K562 (cell line): ENCODE measurements at regions not wholly inside any gene's neighbourhood (a gene's known extent, or its start where the extent isn't known, plus 50 kb on each side); places are given as distances from the start of the nearest gene placed in this dataset.

Experiments used
- ATAC-seq: fragments of 200-7000 bp; cut with Tn5 transposase; 3 replicates; pipeline ENCODE4 v1.9.1; 2020; ENCODE audit warnings: moderate library complexity
- BruUV-seq: library from RNA; stranded (reverse); fragments of 400-500 nt; replicated peaks from 2 replicates; lab custom pipeline; 2021; lab: Mats Ljungman, UMichigan
- CTCF ChIA-PET: fragments of 300-600 bp; formaldehyde crosslinking; extraction: SDS; loops from one replicate; lab custom pipeline; 2021; ENCODE audit warnings: low intra/inter-chr PET ratio; lab: Yijun Ruan, JAX
- POLR2A ChIA-PET: fragments of 300-600, 350-650 bp; sonication (Branson Sonifier 250); formaldehyde crosslinking; extraction: SDS; loops from one replicate; lab custom pipeline; 2021; ENCODE audit warnings: antibody characterized with exemption, inconsistent platforms; lab: Yijun Ruan, JAX
- DNase-seq, 4 experiments: peaks; one replicate each; pipeline versions ENCODE4 v3.0.0 to v3.0.0-alpha.2; 2011 to 2018; ENCODE audit warnings: low spot score in 3 of 4, mixed read lengths in 3 of 4; ENCODE audit errors: extremely low read depth in 1 of 4
- FAIRE-seq: peaks from 2 replicates; lab custom pipeline; 2011; peaks lifted over from hg19 to GRCh38; lab: Jason Lieb, UNC
- H2AFZ ChIP-seq: 2 replicates; pipeline ENCODE4 v1.6.0; 2011; ENCODE audit warnings: low read depth, low read length, control low read depth, inconsistent platforms
- H3K27ac ChIP-seq: fragments of 200-600 bp; 3 replicates; pipeline ENCODE4 v1.8.0; 2011; ENCODE audit warnings: low read depth, mild to moderate bottlenecking, control low read depth, inconsistent platforms, low read length, moderate library complexity, mixed read lengths; ENCODE audit errors: extremely low read depth
- H3K27me3 ChIP-seq, 2 experiments: fragments of 300-600 bp in 1 of 2; 2 replicates in 1 of 2; 3 replicates in 1 of 2; pipeline versions ENCODE4 v1.6.0 to v1.8.0; 2011; ENCODE audit warnings: inconsistent platforms in 2 of 2, low read length in 2 of 2, mild to moderate bottlenecking in 1 of 2, mixed read lengths in 1 of 2, moderate library complexity in 1 of 2; ENCODE audit not compliant: control insufficient read depth in 2 of 2, insufficient read depth in 2 of 2
- H3K36me3 ChIP-seq: fragments of 300-600 bp; 3 replicates; pipeline ENCODE4 v1.8.0; 2011; ENCODE audit warnings: mild to moderate bottlenecking, low read length, inconsistent platforms; ENCODE audit not compliant: control insufficient read depth, insufficient read depth
- H3K4me1 ChIP-seq, 2 experiments: fragments of 200-600 bp in 1 of 2; replicated peaks in 1 of 2; 2 replicates in 1 of 2; 3 replicates in 1 of 2; pipeline versions ENCODE4 v1.5.1 to v1.8.0; 2011; ENCODE audit warnings: inconsistent platforms in 2 of 2, low read length in 2 of 2, mild to moderate bottlenecking in 1 of 2, mixed read lengths in 1 of 2, moderate library complexity in 1 of 2; ENCODE audit not compliant: control insufficient read depth in 2 of 2, insufficient read depth in 2 of 2
- H3K4me2 ChIP-seq: 2 replicates; pipeline ENCODE4 v1.6.1; 2011; ENCODE audit warnings: low read length, control low read depth, inconsistent platforms, mixed read lengths; ENCODE audit not compliant: insufficient read depth
- H3K4me3 ChIP-seq: fragments of 200-600 bp; sonication (generic), shearing (Covaris generic); 2 replicates; pipeline ENCODE4 v1.5.1; 2016; ENCODE audit warnings: control low read depth, inconsistent platforms
- H3K79me2 ChIP-seq: fragments of 200-600 bp; 3 replicates; pipeline ENCODE4 v1.8.0; 2011; ENCODE audit warnings: low read length, inconsistent platforms; ENCODE audit not compliant: control insufficient read depth, insufficient read depth
- H3K9ac ChIP-seq, 2 experiments: 2 replicates each; pipeline versions ENCODE4 v1.6.0 to v1.6.1; 2011; ENCODE audit warnings: low read depth in 2 of 2, low read length in 2 of 2, control low read depth in 1 of 2, inconsistent platforms in 1 of 2, mild to moderate bottlenecking in 1 of 2, mixed read lengths in 1 of 2; ENCODE audit not compliant: insufficient read depth in 1 of 2
- H3K9me1 ChIP-seq: one replicate; pipeline ENCODE4 v1.6.0; 2011; ENCODE audit warnings: inconsistent platforms, mild to moderate bottlenecking, low read length, moderate library complexity; ENCODE audit not compliant: control insufficient read depth, insufficient read depth
- H3K9me3 ChIP-seq: replicated peaks from 2 replicates; pipeline ENCODE4 v1.5.1; 2011; ENCODE audit warnings: low read depth, low read length, inconsistent platforms; ENCODE audit not compliant: control insufficient read depth, insufficient read depth
- H4K20me1 ChIP-seq: replicated peaks from 2 replicates; pipeline ENCODE4 v1.6.1; 2011; ENCODE audit warnings: low read length, inconsistent platforms, mixed read lengths; ENCODE audit not compliant: control insufficient read depth, insufficient read depth
- BRF2 ChIP-seq: IDR thresholded peaks from 3 replicates; pipeline ENCODE4 v1.6.1; 2011; ENCODE audit warnings: borderline replicate concordance, mild to moderate bottlenecking; ENCODE audit not compliant: insufficient read length, insufficient read depth
- CCNT2 ChIP-seq: IDR thresholded peaks from 2 replicates; pipeline ENCODE4 v1.6.1; 2011; ENCODE audit warnings: borderline replicate concordance, low read depth, mild to moderate bottlenecking, moderate library complexity, mixed read lengths, low read length; ENCODE audit not compliant: insufficient read length; ENCODE audit errors: extremely low read depth
- FOXP4 ChIP-seq: sonication (generic); formaldehyde crosslinking; IDR thresholded peaks from 2 replicates; pipeline ENCODE4 v1.8.0; 2022; ENCODE audit warnings: mild to moderate bottlenecking, missing genetic modification reagents, borderline replicate concordance
- HDAC8 ChIP-seq: fragments of 450-650 bp; IDR thresholded peaks from 2 replicates; pipeline ENCODE4 v1.6.1; 2016; ENCODE audit warnings: mild to moderate bottlenecking, missing genetic modification characterization, moderate library complexity, missing compliant biosample characterization
- HMG20B ChIP-seq: fragments of 250-450 bp; sonication (Bioruptor Pico); IDR thresholded peaks from 2 replicates; pipeline ENCODE4 v1.5.0; 2021; ENCODE audit warnings: mild to moderate bottlenecking
- IRF2 ChIP-seq: sonication (generic); formaldehyde crosslinking; IDR thresholded peaks from 2 replicates; pipeline ENCODE4 v1.8.1; 2022; ENCODE audit warnings: mild to moderate bottlenecking, missing genetic modification reagents
- MLLT1 ChIP-seq, 2 experiments: fragments of 450-650 bp; IDR thresholded peaks; 2 replicates each; pipeline ENCODE4 v1.6.1; 2016
- SMAD1 ChIP-seq: fragments of 150-350 bp; IDR thresholded peaks from 2 replicates; pipeline ENCODE4 v1.6.1; 2014; ENCODE audit warnings: low read length, low read depth; ENCODE audit not compliant: partially characterized antibody
- SMC3 ChIP-seq: conservative IDR thresholded peaks from 2 replicates; pipeline ENCODE4 v1.6.1; 2011; ENCODE audit warnings: low read depth, low read length, improper control_type of control experiment; ENCODE audit not compliant: insufficient read depth
- ZNF384 ChIP-seq: IDR thresholded peaks from 2 replicates; pipeline ENCODE4 v1.6.1; 2012; ENCODE audit warnings: low read depth, low read length, improper control_type of control experiment
- ZNF41 ChIP-seq: fragments of 250-450 bp; sonication (Bioruptor Pico); conservative IDR thresholded peaks from 2 replicates; pipeline ENCODE4 v1.4.0; 2020; ENCODE audit warnings: mild to moderate bottlenecking
- ZNF76 ChIP-seq: fragments of 250-450 bp; sonication (Bioruptor Pico); IDR thresholded peaks from 2 replicates; pipeline ENCODE4 v1.4.0; 2020; ENCODE audit warnings: mild to moderate bottlenecking, moderate library complexity, borderline replicate concordance
- WGBS: fragments of 100-300 bp; shearing (Covaris generic); methylation state at CpG from one replicate; pipeline ENCODE4 v1.1.6; 2016; ENCODE audit warnings: low coverage, mixed read lengths; ENCODE audit not compliant: insufficient coverage; ENCODE audit errors: missing lambda C conversion rate; 5-methylcytosine and 5-hydroxymethylcytosine counted together
- in situ Hi-C: fragments of 300-500 bp; cut with MboI; formaldehyde crosslinking; loops from 4 replicates; pipeline ENCODE4 v1.15.0; 2018; ENCODE audit warnings: inconsistent platforms, mixed read lengths
- intact Hi-C: fragments of 100-400 bp; cut with micrococcal nuclease; formaldehyde crosslinking; loops from 2 replicates; pipeline ENCODE4 v1.14.2; 2022

GRCh38 chr9:89753472-89754055, 148.8 kb downstream of the GADD45G start:
- CTCF ChIA-PET = no interaction called here

GRCh38 chr9:89754193-89754592, 149.4 kb downstream of the GADD45G start:
- Histone ChIP-seq H3K4me1 (no peaks in the 10 kb centered on the region), H3K4me2 (no peak overlapping the region), H3K9ac (no peak overlapping the region), H3K79me2 (no peaks in the 10 kb centered on the region), H3K9me3 (no peaks in the 10 kb centered on the region), H3K4me3 (no peak overlapping the region), H2AFZ (no peak overlapping the region), H3K36me3 (no peaks in the 10 kb centered on the region), H3K27me3 (no peaks in the 10 kb centered on the region; a peak in 1 of 5 replicates), H4K20me1 (no peaks in the 10 kb centered on the region; the same call in 1 of the 2 replicates), H3K27ac (no peak overlapping the region), H3K9me1 (no peaks in the 10 kb centered on the region)
- FAIRE-seq = no peak
- ATAC-seq = no peak
- CTCF ChIA-PET = no interaction called here
- in situ Hi-C loops = no loop called here
- DNase-seq = no peak
- BruUV-seq = no TSS peak
- intact Hi-C loops = no loop called here
- WGBS = 0% methylated on average over 1 of the region's 1 CpG
- POLR2A ChIA-PET = no interaction called here
- no peak for TF ChIP-seq SMAD1
- TF ChIP-seq MLLT1 (IDR thresholded peaks at IDR 0.05) = no peak
- no peak for TF ChIP-seq FOXP4 (CRISPR knock-in tag)
- TF ChIP-seq ZNF76 (CRISPR knock-in tag) = no peak
- no peak for TF ChIP-seq ZNF41 (CRISPR knock-in tag)
- no peak for TF ChIP-seq CCNT2
- TF ChIP-seq SMC3 = no peak

More at GRCh38 chr9:89753472-89754055, 148.8 kb downstream of the GADD45G start:
- Histone ChIP-seq H3K4me1 (no peaks in the 10 kb centered on the region), H3K4me2 (no peak overlapping the region), H4K20me1 (no peaks in the 10 kb centered on the region; the same call in 1 of the 2 replicates), H3K4me3 (no peak overlapping the region), H3K9me3 (no peaks in the 10 kb centered on the region), H2AFZ (no peak overlapping the region), H3K27ac (no peak overlapping the region), H3K36me3 (no peaks in the 10 kb centered on the region), H3K79me2 (no peaks in the 10 kb centered on the region), H3K9ac (no peak overlapping the region), H3K27me3 (no peaks in the 10 kb centered on the region; a peak in 1 of 5 replicates), H3K9me1 (no peaks in the 10 kb centered on the region)
- intact Hi-C loops (no loop called here), in situ Hi-C loops (no loop called here)
- TF ChIP-seq HDAC8 = no peak
- no peak for TF ChIP-seq ZNF384
- TF ChIP-seq HMG20B (CRISPR knock-in tag) = no peak
- no peak for TF ChIP-seq BRF2
- TF ChIP-seq IRF2 (CRISPR knock-in tag) = no peak
- WGBS = 0% methylated on average over 6 of the region's 6 CpGs
- no TSS peak for BruUV-seq
- FAIRE-seq (no peak), ATAC-seq (no peak), DNase-seq (no peak)
- POLR2A ChIA-PET = no interaction called here
